ENCODE measurements at regions not wholly inside any gene's neighbourhood (a gene's known extent, or its start where the extent isn't known, plus 50 kb on each side); places are given as distances from the start of the nearest gene placed in this dataset.

- no peak for DNase-seq
Measured at GRCh38 chr13:79792716-79793115, 311.8 kb downstream of the NDFIP2 start.

- DNase-seq, result no peak
Measured at GRCh38 chr13:79791471-79792042, 310.6 kb downstream of the NDFIP2 start.

DNA sequence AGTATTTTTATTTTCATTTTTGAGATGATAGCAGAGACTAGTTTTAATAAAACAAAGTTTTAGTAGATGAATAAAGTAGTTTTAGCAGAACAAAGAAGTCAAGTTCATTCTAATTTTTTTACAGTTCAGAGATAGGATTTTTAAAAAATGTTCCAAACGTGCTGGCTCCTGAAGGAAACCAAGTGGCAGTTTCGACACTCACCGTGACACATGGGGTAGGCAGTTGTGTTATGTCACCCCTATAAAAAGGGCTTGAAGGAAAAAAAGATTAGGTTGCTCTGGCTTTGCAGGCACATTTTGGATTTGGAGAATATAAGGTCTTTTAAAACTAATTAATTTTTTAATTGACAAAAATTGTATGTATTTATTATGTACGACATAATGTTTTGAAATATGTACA lies 305.2 kb downstream of the NDFIP2 start:
- DNase-seq, result no peak

- peak in 32 of 51 donors; percentile 3 to 57 (median 30) for DNase-seq
Measured at GRCh38 chr13:79782541-79783205, 301.7 kb downstream of the NDFIP2 start.

DNA sequence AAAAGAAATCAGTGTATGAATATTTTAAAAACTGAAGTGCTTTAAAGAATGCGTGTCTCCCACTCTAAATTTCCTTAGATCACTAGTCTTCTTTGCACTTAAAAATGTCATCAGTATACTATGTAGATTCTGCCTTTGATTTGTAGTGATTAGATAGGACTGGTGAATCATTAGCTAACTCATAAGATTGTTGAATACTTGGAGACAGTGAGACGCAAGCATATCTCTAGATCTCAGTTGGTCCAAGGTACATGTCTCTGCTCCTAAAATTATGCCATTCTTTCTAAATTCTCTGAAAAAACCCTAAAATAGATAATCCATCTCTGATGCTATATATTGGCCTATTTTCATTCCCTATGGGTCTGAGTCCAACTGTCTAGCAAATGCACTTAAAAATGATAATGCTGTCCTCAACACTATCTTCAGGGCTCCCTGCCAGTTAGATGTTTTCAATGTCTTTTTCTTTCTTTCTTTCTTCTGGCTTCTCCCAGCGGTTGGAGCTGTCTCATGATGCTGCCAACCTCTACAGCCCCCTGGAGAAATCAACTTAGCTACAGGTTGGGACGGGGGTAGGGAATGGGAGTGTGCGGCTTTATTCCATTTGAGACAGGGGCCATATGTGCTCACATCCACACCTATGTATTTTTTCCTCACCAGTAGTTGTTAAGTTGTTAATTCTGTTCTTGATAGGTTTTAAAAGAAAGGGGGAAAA lies 301.0 kb downstream of the NDFIP2 start:
- DNase-seq, result no peak

DNA sequence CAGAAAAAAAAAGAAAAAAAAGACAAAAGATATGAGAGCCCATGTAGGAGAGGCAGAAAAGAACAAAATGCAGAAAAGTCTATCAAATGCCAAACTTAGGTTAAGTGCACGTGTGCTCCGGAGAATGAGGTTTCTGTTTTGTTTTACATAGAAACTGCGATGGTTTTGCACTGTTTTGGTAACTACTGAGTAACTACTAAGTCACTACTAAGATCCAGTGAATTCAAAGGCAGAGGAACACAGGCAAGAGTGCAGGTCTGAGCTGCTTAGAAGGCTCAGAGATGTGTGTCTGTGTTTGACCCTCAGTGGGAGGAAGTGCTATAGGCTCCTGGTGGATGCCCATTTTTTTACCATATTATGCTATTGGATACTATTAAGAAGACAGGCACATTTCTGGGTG lies 299.3 kb downstream of the NDFIP2 start:
- no peak for DNase-seq

DNA sequence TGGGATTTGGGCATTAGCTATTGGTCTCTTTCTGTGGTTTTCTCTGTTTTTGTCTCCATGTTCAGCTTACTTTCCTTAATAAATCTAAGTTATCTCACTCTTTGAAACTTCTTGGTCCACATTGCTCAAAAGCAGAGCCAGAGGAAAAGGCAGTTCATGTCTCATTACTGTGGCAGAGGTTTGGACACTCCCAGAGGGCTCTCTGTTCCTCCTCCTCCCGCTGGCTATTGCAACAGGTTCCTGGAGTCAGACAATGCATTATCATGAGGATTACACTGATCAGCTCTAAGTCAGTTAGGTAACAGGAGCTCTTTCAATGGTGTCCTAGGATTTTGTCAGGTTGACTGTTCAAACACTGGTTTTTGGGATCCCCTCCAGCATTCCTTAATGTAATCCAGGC lies 298.8 kb downstream of the NDFIP2 start:
- peak in 2 of 51 donors; percentile 1 to 2 for DNase-seq

DNA sequence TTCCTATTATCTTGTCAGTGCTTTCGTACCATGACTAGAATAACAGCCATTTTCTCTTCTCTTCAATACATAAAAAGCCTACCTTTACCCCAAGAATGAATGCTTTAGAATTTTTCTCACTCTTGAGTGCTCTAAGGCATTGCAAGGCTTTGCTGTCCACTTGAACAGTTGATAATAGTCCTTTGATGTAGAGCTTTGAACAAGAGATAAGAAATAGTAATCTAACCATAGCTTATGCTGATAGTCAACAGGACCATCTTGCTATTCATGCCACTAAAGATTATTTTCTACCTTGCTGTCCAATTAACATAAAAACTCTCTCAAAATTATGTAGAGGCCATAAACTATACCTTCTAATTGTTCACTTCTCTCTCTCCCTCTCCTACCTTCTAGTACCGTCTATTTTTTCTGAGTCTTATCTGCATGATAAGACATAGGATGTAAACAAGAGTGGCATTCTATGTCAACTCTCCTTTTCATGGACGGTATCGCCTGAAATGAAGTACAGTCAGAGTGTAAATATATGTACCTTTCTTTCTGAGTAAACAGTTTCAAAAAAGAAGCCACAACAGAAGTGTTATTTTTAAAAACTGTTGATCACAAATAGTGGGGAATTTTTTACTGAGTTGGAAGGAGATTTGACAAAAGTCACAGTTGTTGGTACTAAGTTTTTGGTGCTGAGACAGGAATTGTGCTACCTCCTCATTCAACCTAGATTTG lies 297.9 kb downstream of the NDFIP2 start:
- no peak for DNase-seq

DNA sequence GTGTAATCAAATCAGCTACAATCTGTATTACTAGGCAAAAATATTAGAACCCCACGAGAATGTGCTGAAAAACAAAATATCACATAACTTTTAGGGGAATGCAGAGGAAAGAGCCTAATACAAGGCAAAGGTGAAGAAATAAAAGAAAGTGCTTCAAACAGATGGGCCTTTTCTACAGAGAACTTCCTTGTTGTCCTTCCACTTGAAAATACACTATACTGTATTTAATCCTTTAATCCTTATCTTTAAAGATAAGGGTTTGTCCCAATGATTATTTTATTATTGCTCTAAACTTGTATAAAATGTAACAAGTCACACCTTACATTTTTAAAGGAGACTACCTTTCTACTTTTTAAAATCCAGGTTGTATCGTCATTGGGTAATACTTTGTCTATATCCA lies 296.5 kb downstream of the NDFIP2 start:
- DNase-seq, result no peak

DNA sequence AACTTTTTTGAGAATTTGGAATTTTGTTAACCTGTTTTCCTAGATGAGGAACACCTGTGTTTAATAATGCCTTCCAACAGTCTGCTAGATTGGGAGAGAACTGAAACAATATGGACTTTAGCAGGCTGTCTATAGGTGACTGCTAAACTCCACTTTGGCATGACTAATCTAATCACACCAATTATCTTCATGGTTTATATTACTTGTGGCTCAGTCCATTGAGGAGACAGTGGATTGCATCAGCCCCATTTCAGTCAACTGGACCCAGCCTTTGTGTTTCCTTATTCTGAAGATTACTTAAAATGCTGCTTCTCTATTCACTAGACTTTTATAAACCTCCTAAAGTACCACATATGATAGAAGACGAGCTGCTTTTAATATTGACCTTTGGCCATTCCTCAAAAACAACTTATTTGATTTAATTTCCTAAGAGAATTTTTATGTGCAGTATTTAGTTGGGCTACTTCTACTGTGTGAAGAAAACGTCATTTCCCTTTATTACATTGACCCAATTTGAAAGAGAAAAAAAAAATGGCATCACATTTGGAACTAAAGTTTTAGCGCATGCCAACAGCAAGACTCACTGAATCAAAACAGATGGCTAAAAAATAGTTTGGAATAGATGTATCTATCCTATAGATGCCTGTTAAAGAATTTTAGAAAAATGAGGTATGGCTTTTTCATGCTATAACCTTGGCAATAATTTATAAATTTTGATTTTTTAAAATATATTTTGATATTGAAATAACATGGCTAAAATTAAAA lies 295.8 kb downstream of the NDFIP2 start:
- DNase-seq, result no peak

DNA sequence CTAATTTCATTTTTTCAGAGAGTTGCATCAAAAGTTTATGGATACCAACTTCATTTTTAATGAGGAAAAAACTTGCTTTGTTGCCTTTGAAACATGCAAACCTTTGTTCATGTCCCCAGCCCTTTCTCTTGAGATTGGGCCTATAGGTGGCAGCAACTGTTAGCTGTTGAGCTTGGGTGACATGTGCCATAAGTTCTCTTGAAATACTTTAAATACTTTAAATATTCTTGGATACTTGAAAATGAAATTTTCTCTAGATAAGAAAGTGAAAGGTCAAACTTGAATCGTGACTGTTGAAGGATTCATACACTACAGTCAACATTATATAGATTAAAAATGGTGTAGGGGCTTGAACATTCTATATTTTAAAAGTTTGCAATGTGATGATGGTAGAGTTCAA lies 294.9 kb downstream of the NDFIP2 start:
- peak in 23 of 51 donors; percentile 0 to 65 (median 12) for DNase-seq

- DNase-seq, result no peak
Measured at GRCh38 chr13:79772811-79773210, 291.9 kb downstream of the NDFIP2 start.

GRCh38 chr13:79771493-79771892 lies 290.5 kb downstream of the NDFIP2 start:
- no peak for DNase-seq

- DNase-seq, result no peak
Measured at GRCh38 chr13:79770056-79770455, 289.1 kb downstream of the NDFIP2 start.

DNA sequence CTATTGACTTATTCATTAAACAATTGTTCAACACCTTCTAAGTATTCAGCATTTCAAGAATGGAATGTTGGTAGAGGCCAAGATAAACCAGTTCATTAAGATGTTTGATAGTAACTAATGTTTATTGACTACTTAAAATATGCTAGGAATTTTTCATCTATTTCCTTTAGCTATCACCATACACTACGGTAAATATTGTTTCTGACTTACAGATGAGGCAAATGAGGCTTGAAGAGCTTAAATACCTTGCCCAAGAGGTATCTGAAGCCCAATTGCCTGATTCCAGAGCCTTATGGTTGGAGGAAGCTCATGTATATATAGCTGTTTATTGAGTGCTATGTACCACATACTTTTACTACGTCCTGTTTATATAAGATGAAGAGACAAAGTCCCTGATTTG lies 286.2 kb downstream of the NDFIP2 start:
- no peak for DNase-seq

DNA sequence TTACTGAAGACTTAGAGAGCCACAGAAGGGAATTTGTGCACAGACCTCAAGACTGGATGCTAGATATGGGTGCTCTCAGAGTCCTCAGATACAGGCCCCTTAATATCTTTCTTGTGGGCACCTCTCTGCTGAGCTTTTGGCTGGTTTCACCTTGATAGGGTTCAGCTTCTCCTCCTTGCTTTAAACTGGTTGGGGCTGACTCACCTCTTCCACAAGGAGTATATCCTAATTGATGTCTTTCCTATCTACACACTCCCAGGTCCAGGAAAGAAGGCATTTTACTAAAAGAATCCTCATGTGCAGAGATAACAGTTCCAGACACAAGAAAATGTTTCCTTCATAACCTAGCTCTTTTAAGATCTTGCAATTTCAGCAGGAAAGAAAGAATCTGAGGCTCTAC lies 284.4 kb downstream of the NDFIP2 start:
- no peak for DNase-seq

GRCh38 chr13:79749984-79750551 lies 269.1 kb downstream of the NDFIP2 start:
- peak in 2 of 51 donors; percentile 1 for DNase-seq

DNA sequence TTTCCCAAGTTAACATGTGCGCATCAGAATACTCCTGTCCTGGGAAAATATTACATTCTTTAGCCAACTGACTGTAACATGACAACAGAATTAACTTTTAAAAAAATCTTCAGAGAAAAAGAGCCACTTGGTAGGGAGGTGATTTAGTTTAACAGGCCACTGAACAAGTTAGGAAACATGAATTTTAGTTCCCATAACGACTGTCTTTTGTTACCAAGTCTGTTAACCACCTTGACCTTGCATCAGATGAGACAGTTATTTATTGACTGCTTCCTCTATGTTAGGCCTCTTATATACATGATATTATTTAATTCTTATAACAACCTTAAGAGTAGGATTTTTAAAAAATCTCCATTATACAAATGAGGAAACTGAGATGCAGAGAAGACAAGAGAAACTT lies 268.6 kb downstream of the NDFIP2 start:
- no peak for DNase-seq

- DNase-seq, result no peak
Measured at GRCh38 chr13:79745081-79745480, 264.1 kb downstream of the NDFIP2 start.

DNA sequence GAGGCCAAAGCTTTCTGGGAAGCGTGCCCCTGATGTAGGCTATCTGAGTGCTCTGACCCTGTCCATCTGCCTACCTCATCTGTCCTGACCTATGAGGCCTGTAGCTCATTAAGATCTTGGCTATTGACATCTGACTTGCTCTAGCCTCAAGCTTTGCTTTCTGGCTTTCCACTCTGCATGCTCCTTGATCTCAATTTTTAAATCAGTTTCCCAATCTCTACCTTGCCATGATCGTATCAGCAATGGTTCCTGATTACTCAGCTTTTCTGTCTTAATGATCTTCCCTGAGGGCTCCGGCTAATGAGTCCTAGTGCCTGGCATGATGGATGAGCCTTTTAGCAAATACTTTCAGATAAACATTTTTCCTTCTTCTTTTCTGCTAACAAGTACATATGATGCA lies 262.0 kb downstream of the NDFIP2 start:
- DNase-seq, result no peak

GRCh38 chr13:79740991-79741390 lies 260.0 kb downstream of the NDFIP2 start:
- DNase-seq, result no peak
